ENCODE measurements at regions not wholly inside any gene's neighbourhood (a gene's known extent, or its start where the extent isn't known, plus 50 kb on each side); places are given as distances from the start of the nearest gene placed in this dataset.

GRCh38 chr5:96569770-96570169, 92.4 kb upstream of the CAST start:
- no peak for TF ChIP-seq CTCF (IDR thresholded peaks at IDR 0.05; ENCODE audit: low read depth, low read length)

GRCh38 chr5:96572864-96573512, 89.2 kb upstream of the CAST start:
- no peak for TF ChIP-seq CTCF (IDR thresholded peaks at IDR 0.05; ENCODE audit: low read depth, low read length)
- DNase-seq (ENCODE audit: extremely low read depth, low read depth) = peak; percentile 60

More at GRCh38 chr5:96569770-96570169, 92.4 kb upstream of the CAST start:
- no peak for DNase-seq (ENCODE audit: extremely low read depth, low read depth)

- TF ChIP-seq CTCF (IDR thresholded peaks at IDR 0.05; ENCODE audit: low read depth, low read length) = no peak
- no peak for DNase-seq (ENCODE audit: extremely low read depth, low read depth)
Measured at GRCh38 chr5:96573513-96573894, 88.7 kb upstream of the CAST start.

- no peak for DNase-seq (ENCODE audit: extremely low read depth, low read depth)
- no peak for TF ChIP-seq CTCF (IDR thresholded peaks at IDR 0.05; ENCODE audit: low read depth, low read length)
Measured at GRCh38 chr5:96576876-96577275, 85.3 kb upstream of the CAST start.

GRCh38 chr5:96577909-96578308, 84.3 kb upstream of the CAST start:
- no peak for TF ChIP-seq CTCF (IDR thresholded peaks at IDR 0.05; ENCODE audit: low read depth, low read length)
- no peak for DNase-seq (ENCODE audit: extremely low read depth, low read depth)

GRCh38 chr5:96579711-96580110, 82.5 kb upstream of the CAST start:
- DNase-seq (ENCODE audit: extremely low read depth, low read depth) = no peak
- TF ChIP-seq CTCF (IDR thresholded peaks at IDR 0.05; ENCODE audit: low read depth, low read length) = no peak

GRCh38 chr5:96582343-96582742, 79.8 kb upstream of the CAST start:
- no peak for TF ChIP-seq CTCF (IDR thresholded peaks at IDR 0.05; ENCODE audit: low read depth, low read length)
- no peak for DNase-seq (ENCODE audit: extremely low read depth, low read depth)
